ENCODE measurements at regions not wholly inside any gene's neighbourhood (a gene's known extent, or its start where the extent isn't known, plus 50 kb on each side); places are given as distances from the start of the nearest gene placed in this dataset.

- no peaks in the 10 kb centered on the region for H3K27me3 ChIP-seq (ENCODE audit: low read depth)
- intact Hi-C loops (cut with DNase I): no loop called here
- DNase-seq (no peak), ATAC-seq (no peak)
- no peak overlapping the region for H3K27ac ChIP-seq
- H3K4me3 ChIP-seq: no peak overlapping the region
- no peaks in the 10 kb centered on the region for H3K9me3 ChIP-seq
- no peak for TF ChIP-seq CTCF (IDR thresholded peaks at IDR 0.05)
- H3K36me3 ChIP-seq: no peaks in the 10 kb centered on the region
- no peaks in the 10 kb centered on the region for H3K4me1 ChIP-seq
Observed at GRCh38 chr3:61311044-61311443, 59.8 kb upstream of the FHIT start.

- Histone ChIP-seq H3K27ac (no peak overlapping the region), H3K27me3 (ENCODE audit: low read depth) (no peaks in the 10 kb centered on the region), H3K9me3 (no peaks in the 10 kb centered on the region), H3K4me1 (no peaks in the 10 kb centered on the region), H3K4me3 (no peak overlapping the region), H3K36me3 (no peaks in the 10 kb centered on the region)
- DNase-seq (no peak), ATAC-seq (no peak)
- intact Hi-C loops (cut with DNase I): no loop called here
- TF ChIP-seq CTCF (IDR thresholded peaks at IDR 0.05): no peak
Observed at GRCh38 chr3:61315871-61316270, 64.6 kb upstream of the FHIT start.

GRCh38 chr3:61323094-61323493 is 71.8 kb upstream of the FHIT start:
- Histone ChIP-seq H3K4me1 (no peaks in the 10 kb centered on the region), H3K27me3 (ENCODE audit: low read depth) (no peaks in the 10 kb centered on the region), H3K9me3 (no peaks in the 10 kb centered on the region), H3K4me3 (no peak overlapping the region), H3K36me3 (no peaks in the 10 kb centered on the region), H3K27ac (no peak overlapping the region)
- DNase-seq (no peak), ATAC-seq (no peak)
- TF ChIP-seq CTCF (IDR thresholded peaks at IDR 0.05): no peak
- intact Hi-C loops (cut with DNase I): no loop called here

- no peak for ATAC-seq
Observed at GRCh38 chr3:61331929-61332552, 80.8 kb upstream of the FHIT start.

GRCh38 chr3:61333192-61333961 is 82.1 kb upstream of the FHIT start:
- Histone ChIP-seq H3K4me1 (no peaks in the 10 kb centered on the region), H3K9me3 (no peaks in the 10 kb centered on the region), H3K27me3 (ENCODE audit: low read depth) (no peaks in the 10 kb centered on the region), H3K36me3 (no peaks in the 10 kb centered on the region), H3K27ac (no peak overlapping the region), H3K4me3 (no peak overlapping the region)
- TF ChIP-seq CTCF (IDR thresholded peaks at IDR 0.05): no peak
- no peak for DNase-seq
- intact Hi-C loops (cut with DNase I): no loop called here
- no peak for ATAC-seq

More at GRCh38 chr3:61331929-61332552, 80.8 kb upstream of the FHIT start:
- no peak for TF ChIP-seq CTCF (IDR thresholded peaks at IDR 0.05)
- no peak for DNase-seq
- Histone ChIP-seq H3K27ac (no peak overlapping the region), H3K4me3 (no peak overlapping the region), H3K27me3 (ENCODE audit: low read depth) (no peaks in the 10 kb centered on the region), H3K36me3 (no peaks in the 10 kb centered on the region), H3K9me3 (no peaks in the 10 kb centered on the region), H3K4me1 (no peaks in the 10 kb centered on the region)
- intact Hi-C loops (cut with DNase I): no loop called here

All from lower lobe of right lung (tissue), 2 donors.